ENCODE measurements at regions not wholly inside any gene's neighbourhood (a gene's known extent, or its start where the extent isn't known, plus 50 kb on each side); places are given as distances from the start of the nearest gene placed in this dataset.

DNA sequence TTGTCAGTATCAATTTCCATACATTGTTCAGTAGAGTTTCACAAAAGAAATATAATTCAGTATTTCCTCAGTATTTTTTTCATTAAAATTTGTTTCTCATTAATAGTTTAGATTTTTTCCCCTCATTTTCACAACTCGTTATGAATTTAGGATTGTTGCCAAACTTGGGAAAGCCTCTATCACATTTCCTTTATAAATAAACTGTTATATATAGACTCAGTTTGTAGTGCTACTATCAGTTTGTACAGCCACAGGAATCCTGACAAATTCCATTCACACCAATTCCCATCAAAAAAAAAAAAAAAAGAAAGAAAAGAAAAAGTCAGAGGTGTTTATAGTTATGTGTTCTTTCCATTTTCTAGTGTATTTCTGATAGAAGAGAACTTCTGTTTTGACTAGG, 123.3 kb upstream of the DCC start:
- H4K20me1 ChIP-seq (ENCODE audit: low read length) = no peaks in the 10 kb centered on the region
- no peak overlapping the region for H3K27ac ChIP-seq (ENCODE audit: low read length)
- no peak overlapping the region for H3K4me3 ChIP-seq (ENCODE audit: low read length)
- TF ChIP-seq, protein P1, sequence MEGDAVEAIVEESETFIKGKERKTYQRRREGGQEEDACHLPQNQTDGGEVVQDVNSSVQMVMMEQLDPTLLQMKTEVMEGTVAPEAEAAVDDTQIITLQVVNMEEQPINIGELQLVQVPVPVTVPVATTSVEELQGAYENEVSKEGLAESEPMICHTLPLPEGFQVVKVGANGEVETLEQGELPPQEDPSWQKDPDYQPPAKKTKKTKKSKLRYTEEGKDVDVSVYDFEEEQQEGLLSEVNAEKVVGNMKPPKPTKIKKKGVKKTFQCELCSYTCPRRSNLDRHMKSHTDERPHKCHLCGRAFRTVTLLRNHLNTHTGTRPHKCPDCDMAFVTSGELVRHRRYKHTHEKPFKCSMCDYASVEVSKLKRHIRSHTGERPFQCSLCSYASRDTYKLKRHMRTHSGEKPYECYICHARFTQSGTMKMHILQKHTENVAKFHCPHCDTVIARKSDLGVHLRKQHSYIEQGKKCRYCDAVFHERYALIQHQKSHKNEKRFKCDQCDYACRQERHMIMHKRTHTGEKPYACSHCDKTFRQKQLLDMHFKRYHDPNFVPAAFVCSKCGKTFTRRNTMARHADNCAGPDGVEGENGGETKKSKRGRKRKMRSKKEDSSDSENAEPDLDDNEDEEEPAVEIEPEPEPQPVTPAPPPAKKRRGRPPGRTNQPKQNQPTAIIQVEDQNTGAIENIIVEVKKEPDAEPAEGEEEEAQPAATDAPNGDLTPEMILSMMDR (conservative IDR thresholded peaks at IDR 0.05; ENCODE audit: low read depth, low read length) = no peak
- TF ChIP-seq EZH2phosphoT487 (IDR thresholded peaks at IDR 0.05; ENCODE audit: borderline replicate concordance, low read length) (no peak), EZH2 (IDR thresholded peaks at IDR 0.05; ENCODE audit: low read length, unreplicated experiment) (no peak)
- no peaks in the 10 kb centered on the region for H3K36me3 ChIP-seq (ENCODE audit: low read depth, low read length)
- H3K9me3 ChIP-seq (ENCODE audit: low read length) = no peaks in the 10 kb centered on the region
- intact Hi-C loops (cut with micrococcal nuclease) = no loop called here
- CTCF ChIA-PET = no interaction called here
- DNase-seq (no peak), ATAC-seq (no peak)
- POLR2A ChIA-PET (ENCODE audit: unreplicated experiment) = no interaction called here
- no peaks in the 10 kb centered on the region for H3K9me2 ChIP-seq (replicated peaks; ENCODE audit: low read length)
- H3K79me2 ChIP-seq (ENCODE audit: low read length) = no peaks in the 10 kb centered on the region
- no peaks in the 10 kb centered on the region for H3F3A ChIP-seq (ENCODE audit: low read length, unreplicated experiment)
- H3K4me2 ChIP-seq (ENCODE audit: low read length) = no peak overlapping the region
- H3K4me1 ChIP-seq (ENCODE audit: insufficient read depth, low read length) = no peaks in the 10 kb centered on the region
- H2AFZ ChIP-seq (ENCODE audit: low read length) = no peak overlapping the region
- BruUV-seq (replicated peaks) = no TSS peak
- H3K27me3 ChIP-seq (ENCODE audit: low read length) = no peaks in the 10 kb centered on the region; the same call in 1 of the 2 replicates
- no peak overlapping the region for H3K9ac ChIP-seq (ENCODE audit: low read length)

DNA sequence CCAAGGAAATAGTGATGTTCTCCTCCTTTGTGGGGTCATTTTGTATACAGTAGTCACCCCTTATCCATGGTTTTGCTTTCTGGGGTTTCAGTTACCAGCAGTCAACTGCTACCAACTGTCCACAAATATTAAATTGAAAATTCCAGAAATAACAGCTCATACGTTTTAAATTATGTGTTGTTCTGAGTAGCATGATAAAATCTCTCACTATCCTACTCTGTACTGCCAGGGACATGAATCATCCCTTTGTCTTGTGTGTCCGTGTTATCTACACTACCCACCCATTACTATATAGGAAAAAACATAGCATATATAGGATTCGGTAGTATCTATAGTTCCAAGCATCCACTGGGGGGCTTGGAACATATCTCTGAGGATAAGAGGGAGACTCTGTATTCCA, 120.9 kb upstream of the DCC start:
- Histone ChIP-seq H4K20me1 (ENCODE audit: low read length) (no peaks in the 10 kb centered on the region), H3K9me2 (replicated peaks; ENCODE audit: low read length) (no peaks in the 10 kb centered on the region), H3K27ac (ENCODE audit: low read length) (no peak overlapping the region), H3K9ac (ENCODE audit: low read length) (no peak overlapping the region), H3K36me3 (ENCODE audit: low read depth, low read length) (no peaks in the 10 kb centered on the region), H3K4me1 (ENCODE audit: insufficient read depth, low read length) (no peaks in the 10 kb centered on the region), H3K27me3 (ENCODE audit: low read length) (no peaks in the 10 kb centered on the region; the same call in 1 of the 2 replicates), H3K79me2 (ENCODE audit: low read length) (no peaks in the 10 kb centered on the region), H3K4me3 (ENCODE audit: low read length) (no peak overlapping the region), H3F3A (ENCODE audit: low read length, unreplicated experiment) (no peaks in the 10 kb centered on the region), H2AFZ (ENCODE audit: low read length) (no peak overlapping the region), H3K9me3 (ENCODE audit: low read length) (no peaks in the 10 kb centered on the region), H3K4me2 (ENCODE audit: low read length) (no peak overlapping the region)
- no peak for ATAC-seq
- ChIA-PET POLR2A (ENCODE audit: unreplicated experiment) (no interaction called here), CTCF (no interaction called here)
- no TSS peak for BruUV-seq (replicated peaks)
- no peak for TF ChIP-seq EZH2 (IDR thresholded peaks at IDR 0.05; ENCODE audit: low read length, unreplicated experiment)
- TF ChIP-seq, protein P1 (conservative IDR thresholded peaks at IDR 0.05; ENCODE audit: low read depth, low read length) = no peak
- no peak for TF ChIP-seq EZH2phosphoT487 (IDR thresholded peaks at IDR 0.05; ENCODE audit: borderline replicate concordance, low read length)
- no peak for DNase-seq
- intact Hi-C loops (cut with micrococcal nuclease) = no loop called here

DNA sequence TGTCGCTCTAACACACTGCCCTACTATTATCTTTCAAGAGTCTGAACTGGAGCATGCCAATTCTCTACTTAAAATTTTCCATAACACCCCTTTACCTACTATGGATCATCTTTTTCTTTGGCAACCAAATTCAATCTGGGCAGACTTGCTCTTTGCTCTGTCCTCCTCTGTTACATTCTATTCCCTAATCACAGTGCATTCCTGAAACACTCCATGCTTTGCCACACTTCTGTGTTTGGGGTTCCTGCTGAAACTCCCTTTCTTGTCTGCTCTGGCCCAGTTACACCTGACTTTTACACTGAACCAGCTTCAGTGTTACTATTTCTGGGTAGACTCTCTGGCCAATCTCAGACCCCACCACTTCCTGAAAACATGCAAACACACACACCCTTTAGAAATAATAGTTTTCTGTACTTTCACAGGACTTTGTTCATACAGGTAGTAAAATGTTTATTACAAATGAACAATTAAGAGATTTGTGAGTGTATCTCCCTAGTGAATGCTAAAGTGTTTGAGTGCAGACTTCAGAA, 119.9 kb upstream of the DCC start:
- TF ChIP-seq, protein P1 (conservative IDR thresholded peaks at IDR 0.05; ENCODE audit: low read depth, low read length) = no peak
- no peak for TF ChIP-seq EZH2phosphoT487 (IDR thresholded peaks at IDR 0.05; ENCODE audit: borderline replicate concordance, low read length)
- no peak for TF ChIP-seq EZH2 (IDR thresholded peaks at IDR 0.05; ENCODE audit: low read length, unreplicated experiment)

More for the DNA sequence above, 119.9 kb upstream of the DCC start:
- intact Hi-C loops (cut with micrococcal nuclease) = no loop called here
- H3K9ac ChIP-seq (ENCODE audit: low read length) = no peak overlapping the region
- H3K79me2 ChIP-seq (ENCODE audit: low read length) = no peaks in the 10 kb centered on the region
- H3K4me1 ChIP-seq (ENCODE audit: insufficient read depth, low read length) = no peaks in the 10 kb centered on the region
- no peaks in the 10 kb centered on the region for H3F3A ChIP-seq (ENCODE audit: low read length, unreplicated experiment)
- no peak overlapping the region for H3K27ac ChIP-seq (ENCODE audit: low read length)
- ChIA-PET CTCF (no interaction called here), POLR2A (ENCODE audit: unreplicated experiment) (no interaction called here)
- no peaks in the 10 kb centered on the region; the same call in 1 of the 2 replicates for H3K27me3 ChIP-seq (ENCODE audit: low read length)
- DNase-seq = no peak
- H4K20me1 ChIP-seq (ENCODE audit: low read length) = no peaks in the 10 kb centered on the region
- H3K4me2 ChIP-seq (ENCODE audit: low read length) = no peak overlapping the region
- H3K9me2 ChIP-seq (replicated peaks; ENCODE audit: low read length) = no peaks in the 10 kb centered on the region
- no peak overlapping the region for H3K4me3 ChIP-seq (ENCODE audit: low read length)
- no peak overlapping the region for H2AFZ ChIP-seq (ENCODE audit: low read length)
- no peaks in the 10 kb centered on the region for H3K9me3 ChIP-seq (ENCODE audit: low read length)
- no TSS peak for BruUV-seq (replicated peaks)
- no peak for ATAC-seq
- no peaks in the 10 kb centered on the region for H3K36me3 ChIP-seq (ENCODE audit: low read depth, low read length)
